IMR-90 (cell line): ENCODE measurements at regions not wholly inside any gene's neighbourhood (a gene's known extent, or its start where the extent isn't known, plus 50 kb on each side); places are given as distances from the start of the nearest gene placed in this dataset.

Experiments
- ATAC-seq: fragments of 200-7000 bp; cut with Tn5 transposase; 2 replicates; pipeline ENCODE4 v1.9.1; 2020; ENCODE audit warnings: low read depth, mild to moderate bottlenecking, moderate library complexity
- BruUV-seq: library from RNA; stranded (reverse); fragments of 400-500 nt; replicated peaks from 2 replicates; lab custom pipeline; 2021; lab: Mats Ljungman, UMichigan
- CTCF ChIA-PET: fragments of 300-600 bp; formaldehyde crosslinking; extraction: SDS; loops from one replicate; lab custom pipeline; 2021; ENCODE audit warnings: antibody characterized with exemption; lab: Yijun Ruan, JAX
- POLR2A ChIA-PET: fragments of 300-600 bp; sonication (Branson Sonifier 250); formaldehyde crosslinking; loops from one replicate; lab custom pipeline; 2022; ENCODE audit warnings: antibody characterized with exemption; ENCODE audit not compliant: unreplicated experiment; lab: Charles Lee
- DNase-seq: peaks from one replicate; pipeline ENCODE4 v3.0.0; 2013
- H2AFZ ChIP-seq: replicated peaks from 2 replicates; pipeline ENCODE3; 2013; ENCODE audit warnings: low read length, mild to moderate bottlenecking; ENCODE audit not compliant: poor library complexity
- H2AK5ac ChIP-seq: 2 replicates; pipeline ENCODE4 v1.6.1; 2013; ENCODE audit warnings: low read depth, low read length, inconsistent platforms
- H2AK9ac ChIP-seq: replicated peaks from 2 replicates; pipeline ENCODE3; 2013; ENCODE audit warnings: mild to moderate bottlenecking, low read depth, low read length, moderate library complexity; ENCODE audit not compliant: poor library complexity
- H2BK120ac ChIP-seq: 2 replicates; pipeline ENCODE4 v1.6.1; 2013; ENCODE audit warnings: low read depth, low read length, inconsistent platforms
- H2BK15ac ChIP-seq: 3 replicates; pipeline ENCODE4 v1.6.1; 2013; ENCODE audit warnings: low read depth, low read length, inconsistent platforms
- H2BK20ac ChIP-seq: 2 replicates; pipeline ENCODE4 v1.6.1; 2013; ENCODE audit warnings: low read depth, mild to moderate bottlenecking, inconsistent platforms, low read length, moderate library complexity
- H2BK5ac ChIP-seq: 2 replicates; pipeline ENCODE4 v1.6.1; 2013; ENCODE audit warnings: mild to moderate bottlenecking, low read depth, low read length, inconsistent platforms; ENCODE audit not compliant: poor library complexity, severe bottlenecking
- H3K14ac ChIP-seq: replicated peaks from 2 replicates; pipeline ENCODE4 v1.6.1; 2013; ENCODE audit warnings: low read depth, low read length, inconsistent platforms
- H3K18ac ChIP-seq: 2 replicates; pipeline ENCODE4 v1.6.1; 2013; ENCODE audit warnings: low read depth, low read length, control low read depth
- H3K23ac ChIP-seq: 2 replicates; pipeline ENCODE4 v1.6.1; 2013; ENCODE audit warnings: low read depth, low read length, inconsistent platforms
- H3K27ac ChIP-seq: 2 replicates; pipeline ENCODE4 v1.5.1; 2013; ENCODE audit warnings: mild to moderate bottlenecking, control low read depth, low read length; ENCODE audit not compliant: insufficient read depth
- H3K27me3 ChIP-seq: 2 replicates; pipeline ENCODE4 v1.6.1; 2013; ENCODE audit warnings: low read length; ENCODE audit not compliant: control insufficient read depth, insufficient read depth
- H3K36me3 ChIP-seq: 2 replicates; pipeline ENCODE4 v1.6.1; 2013; ENCODE audit warnings: low read length, mixed read lengths; ENCODE audit not compliant: control insufficient read depth, insufficient read depth
- H3K4ac ChIP-seq: 2 replicates; pipeline ENCODE4 v1.6.1; 2013; ENCODE audit warnings: low read depth, low read length, inconsistent platforms
- H3K4me1 ChIP-seq: 2 replicates; pipeline ENCODE4 v1.6.1; 2013; ENCODE audit warnings: low read length, mixed read lengths; ENCODE audit not compliant: control insufficient read depth, insufficient read depth
- H3K4me2 ChIP-seq: 2 replicates; pipeline ENCODE4 v1.6.1; 2013; ENCODE audit warnings: low read depth, mild to moderate bottlenecking, control low read depth, low read length, moderate library complexity
- H3K4me3 ChIP-seq: 2 replicates; pipeline ENCODE4 v1.5.1; 2013; ENCODE audit warnings: low read depth, mild to moderate bottlenecking, control low read depth, low read length, moderate library complexity; ENCODE audit not compliant: insufficient read depth
- H3K56ac ChIP-seq: 2 replicates; pipeline ENCODE4 v1.6.1; 2013; ENCODE audit warnings: low read length, inconsistent platforms; ENCODE audit not compliant: insufficient read depth; ENCODE audit errors: extremely low read depth
- H3K79me1 ChIP-seq, 2 experiments: 2 replicates each; pipeline ENCODE4 v1.6.1; 2013; ENCODE audit warnings: low read length in 2 of 2, inconsistent platforms in 1 of 2, low read depth in 1 of 2
- H3K9ac ChIP-seq: 2 replicates; pipeline ENCODE4 v1.6.1; 2013; ENCODE audit warnings: low read depth, low read length, control low read depth
- H3K9me1 ChIP-seq: 2 replicates; pipeline ENCODE4 v1.6.1; 2013; ENCODE audit warnings: low read length, inconsistent platforms; ENCODE audit not compliant: insufficient read depth
- H3K9me3 ChIP-seq: 2 replicates; pipeline ENCODE4 v1.6.1; 2013; ENCODE audit warnings: low read length; ENCODE audit not compliant: control insufficient read depth, insufficient read depth
- H4K20me1 ChIP-seq: 2 replicates; pipeline ENCODE4 v1.6.1; 2013; ENCODE audit warnings: low read length, inconsistent platforms; ENCODE audit not compliant: insufficient read depth
- H4K5ac ChIP-seq: 2 replicates; pipeline ENCODE4 v1.6.1; 2013; ENCODE audit warnings: mild to moderate bottlenecking, low read depth, low read length, control low read depth
- H4K8ac ChIP-seq, 2 experiments: 2 replicates each; pipeline ENCODE4 v1.6.1; 2013; ENCODE audit warnings: low read depth in 2 of 2, low read length in 2 of 2, control low read depth in 1 of 2, inconsistent platforms in 1 of 2
- H4K91ac ChIP-seq: 2 replicates; pipeline ENCODE4 v1.6.1; 2013; ENCODE audit warnings: low read depth, low read length, inconsistent platforms; ENCODE audit not compliant: insufficient read depth
- BHLHE40 ChIP-seq: fragments of 150-350 bp; IDR thresholded peaks from 2 replicates; pipeline ENCODE4 v1.6.1; 2016; ENCODE audit warnings: mild to moderate bottlenecking, low read depth, low read length
- CHD1 ChIP-seq: IDR thresholded peaks from 2 replicates; pipeline ENCODE4 v1.6.1; 2012; ENCODE audit warnings: low read depth, low read length, improper control_type of control experiment
- CTCF ChIP-seq: conservative IDR thresholded peaks from 2 replicates; pipeline ENCODE4 v1.5.1; 2012; ENCODE audit warnings: mild to moderate bottlenecking, low read depth, low read length, improper control_type of control experiment
- FOS ChIP-seq: fragments of 150-350 bp; IDR thresholded peaks from 2 replicates; pipeline ENCODE4 v1.6.1; 2016; ENCODE audit warnings: low read depth, low read length
- MAFK ChIP-seq: IDR thresholded peaks from 2 replicates; pipeline ENCODE4 v1.6.1; 2012; ENCODE audit warnings: low read depth, low read length, improper control_type of control experiment
- RCOR1 ChIP-seq: IDR thresholded peaks from 2 replicates; pipeline ENCODE4 v1.6.1; 2012; ENCODE audit warnings: mild to moderate bottlenecking, low read length, improper control_type of control experiment; ENCODE audit not compliant: insufficient replicate concordance
- WGBS, 2 experiments: methylation state at CpG; one replicate each; pipeline versions ENCODE4 v1.1.5 to v1.1.7; 2013; ENCODE audit warnings: missing lambda C conversion rate in 2 of 2; ENCODE audit not compliant: insufficient read length in 1 of 2; ENCODE audit errors: extremely low coverage in 2 of 2; 5-methylcytosine and 5-hydroxymethylcytosine counted together
- dilution Hi-C: fragments of 300-500 bp; cut with HindIII; formaldehyde crosslinking; loops from one replicate; pipeline ENCODE4 v1.14.3; 2018; ENCODE audit warnings: low sequenced_read_pairs; ENCODE audit not compliant: unreplicated experiment
- in situ Hi-C: fragments of 300-500 bp; cut with MboI; formaldehyde crosslinking; loops from 3 replicates; pipeline ENCODE4 v1.14.3; 2019; ENCODE audit warnings: low sequenced_read_pairs, inconsistent platforms, mixed read lengths
- intact Hi-C: fragments of 100-400 bp; cut with micrococcal nuclease; formaldehyde crosslinking; loops from 2 replicates; pipeline ENCODE4 v1.10.0; 2022

GRCh38 chr5:174320051-174320450 lies 274.5 kb downstream of the NSG2 start:
- no peak overlapping the region for H3K4ac ChIP-seq
- H3K27ac ChIP-seq, result no peak overlapping the region
- H2AFZ ChIP-seq, result no peak overlapping the region
- intact Hi-C loops (no loop called here), dilution Hi-C loops (no loop called here), in situ Hi-C loops (loop anchor here (25.0 kb wide), 2 partner anchors 1033 to 1158 kb away; no protein-coding TSS in a partner anchor)
- H4K20me1 ChIP-seq, result no peaks in the 10 kb centered on the region
- no peak overlapping the region for H4K5ac ChIP-seq
- 60% methylated on average over 2 of the region's 6 CpGs; no CpG with 5 or more reads in 1 of the 2 experiments for WGBS, 2 experiments
- H3K4me1 ChIP-seq, result no peaks in the 10 kb centered on the region
- ATAC-seq, result no peak
- no peak overlapping the region for H2BK20ac ChIP-seq
- no peaks in the 10 kb centered on the region for H3K79me1 ChIP-seq
- H3K9me1 ChIP-seq, result no peaks in the 10 kb centered on the region
- H4K91ac ChIP-seq, result no peak overlapping the region
- DNase-seq, result no peak
- TF ChIP-seq CTCF (no peak), BHLHE40 (no peak), MAFK (no peak), RCOR1 (no peak), FOS (no peak), CHD1 (no peak)
- H2AK9ac ChIP-seq, result no peak overlapping the region
- ChIA-PET POLR2A (no interaction called here), CTCF (no interaction called here)
- no peak overlapping the region for H2AK5ac ChIP-seq
- H3K4me2 ChIP-seq, result no peak overlapping the region
- H3K36me3 ChIP-seq, result no peaks in the 10 kb centered on the region
- H3K56ac ChIP-seq, result no peak overlapping the region
- no peaks in the 10 kb centered on the region for H3K9me3 ChIP-seq
- no peak overlapping the region for H2BK120ac ChIP-seq
- no peak overlapping the region for H2BK15ac ChIP-seq
- no peak overlapping the region for H3K23ac ChIP-seq
- H3K4me3 ChIP-seq, result no peak overlapping the region
- no peak overlapping the region for H3K14ac ChIP-seq
- H3K18ac ChIP-seq, result no peak overlapping the region
- H3K27me3 ChIP-seq, result peaks cover 18% of the 10 kb centered on the region
- no TSS peak for BruUV-seq
- H2BK5ac ChIP-seq, result no peak overlapping the region
- no peak overlapping the region for H4K8ac ChIP-seq
- no peak overlapping the region for H3K9ac ChIP-seq
